CD14-positive monocyte (primary cell): ENCODE measurements at regions not wholly inside any gene's neighbourhood (a gene's known extent, or its start where the extent isn't known, plus 50 kb on each side); places are given as distances from the start of the nearest gene placed in this dataset.

Experiments used
- DNase-seq, 3 donors: peaks; one replicate each; pipeline ENCODE4 v3.0.0-alpha.2; 2011 to 2022
- H2AFZ ChIP-seq: 2 replicates; pipeline ENCODE4 v1.6.0; 2012; ENCODE audit warnings: mild to moderate bottlenecking, low read depth, low read length, inconsistent platforms; ENCODE audit not compliant: insufficient read depth, poor library complexity, severe bottlenecking
- H3K27ac ChIP-seq, 2 donors: 1 replicate in 1 of 2; 2 replicates in 1 of 2; pipeline ENCODE4 v1.5.1; 2012 to 2013; ENCODE audit warnings: low read length in 2 of 2, control low read depth in 1 of 2, inconsistent platforms in 1 of 2, low read depth in 1 of 2, mild to moderate bottlenecking in 1 of 2
- H3K27me3 ChIP-seq, 2 donors: one replicate each; pipeline versions ENCODE4 v1.6.0 to v1.6.1; 2011 to 2013; ENCODE audit warnings: low read length in 2 of 2; ENCODE audit not compliant: control insufficient read depth in 2 of 2, insufficient read depth in 2 of 2
- H3K36me3 ChIP-seq, 2 donors: replicated peaks in 1 of 2; 1 replicate in 1 of 2; 2 replicates in 1 of 2; pipeline versions ENCODE4 v1.5.1 to v1.6.1; 2012 to 2013; ENCODE audit warnings: low read length in 2 of 2, control low read depth in 1 of 2, inconsistent platforms in 1 of 2, mild to moderate bottlenecking in 1 of 2; ENCODE audit not compliant: insufficient read depth in 2 of 2, control insufficient read depth in 1 of 2
- H3K4me1 ChIP-seq, 2 donors: 1 replicate in 1 of 2; 2 replicates in 1 of 2; pipeline versions ENCODE4 v1.5.1 to v1.6.1; 2012 to 2013; ENCODE audit warnings: low read length in 2 of 2, control low read depth in 1 of 2, inconsistent platforms in 1 of 2, mild to moderate bottlenecking in 1 of 2, moderate library complexity in 1 of 2; ENCODE audit not compliant: insufficient read depth in 2 of 2, control insufficient read depth in 1 of 2
- H3K4me2 ChIP-seq: replicated peaks from 2 replicates; pipeline ENCODE3; 2012; ENCODE audit warnings: low read length, moderate library complexity, mild to moderate bottlenecking; ENCODE audit not compliant: poor library complexity, severe bottlenecking; ENCODE audit errors: extremely low read depth
- H3K4me3 ChIP-seq, 3 experiments: fragments of 200-600 bp in 1 of 3; sonication (generic) in 1 of 3; replicated peaks in 1 of 3; 1 replicate in 2 of 3; 2 replicates in 1 of 3; pipeline ENCODE4 v1.5.1; 2011 to 2013; ENCODE audit warnings: low read length in 3 of 3, mild to moderate bottlenecking in 3 of 3, control low read depth in 2 of 3, low read depth in 2 of 3, inconsistent platforms in 1 of 3, moderate library complexity in 1 of 3
- H3K79me2 ChIP-seq: 2 replicates; pipeline ENCODE4 v1.6.0; 2012; ENCODE audit warnings: mild to moderate bottlenecking, control low read depth, inconsistent platforms, low read length, moderate library complexity; ENCODE audit not compliant: insufficient read depth
- H3K9ac ChIP-seq: 2 replicates; pipeline ENCODE4 v1.6.0; 2017; ENCODE audit warnings: low read length, mild to moderate bottlenecking; ENCODE audit not compliant: insufficient read depth, poor library complexity, severe bottlenecking
- H3K9me3 ChIP-seq, 2 donors: replicated peaks in 1 of 2; 1 replicate in 1 of 2; 2 replicates in 1 of 2; pipeline versions ENCODE4 v1.5.1 to v1.6.1; 2012 to 2013; ENCODE audit warnings: low read length in 2 of 2, control low read depth in 1 of 2; ENCODE audit not compliant: control insufficient read depth in 1 of 2, insufficient read depth in 1 of 2
- H4K20me1 ChIP-seq: 2 replicates; pipeline ENCODE4 v1.6.0; 2012; ENCODE audit warnings: mild to moderate bottlenecking, low read length, control low read depth, moderate library complexity; ENCODE audit not compliant: insufficient read depth
- H3K27ac Mint-ChIP-seq, 7 donors: one replicate each; pipeline ENCODE4 v1.8.0; 2020; ENCODE audit warnings: mild to moderate bottlenecking in 7 of 7, mixed read lengths in 7 of 7, moderate library complexity in 6 of 7, inconsistent platforms in 2 of 7
- H3K27me3 Mint-ChIP-seq, 3 donors: one replicate each; pipeline ENCODE4 v1.8.0; 2021 to 2022; ENCODE audit warnings: low read depth in 3 of 3, mild to moderate bottlenecking in 3 of 3, mixed read lengths in 3 of 3, moderate library complexity in 3 of 3, inconsistent platforms in 1 of 3
- H3K36me3 Mint-ChIP-seq, 2 donors: one replicate each; pipeline ENCODE4 v1.8.0; 2020; ENCODE audit warnings: mixed read lengths in 2 of 2, inconsistent platforms in 1 of 2, mild to moderate bottlenecking in 1 of 2
- H3K4me1 Mint-ChIP-seq: one replicate; pipeline ENCODE4 v1.8.0; 2020; ENCODE audit warnings: mild to moderate bottlenecking, mixed read lengths
- H3K4me3 Mint-ChIP-seq, 2 donors: one replicate each; pipeline ENCODE4 v1.8.0; 2020; ENCODE audit warnings: mild to moderate bottlenecking in 2 of 2, mixed read lengths in 2 of 2, moderate library complexity in 1 of 2
- H3K9me3 Mint-ChIP-seq, 7 donors: one replicate each; pipeline ENCODE4 v1.8.0; 2020 to 2022; ENCODE audit warnings: mixed read lengths in 7 of 7, mild to moderate bottlenecking in 6 of 7, moderate library complexity in 6 of 7, inconsistent platforms in 2 of 7
- WGBS: methylation state at CpG from one replicate; pipeline ENCODE4 v1.1.5; 2013; ENCODE audit warnings: missing lambda C conversion rate; ENCODE audit not compliant: insufficient coverage; 5-methylcytosine and 5-hydroxymethylcytosine counted together
- intact Hi-C, 2 donors: fragments of 100-400 bp; cut with micrococcal nuclease; formaldehyde crosslinking; loops; one replicate each; pipeline versions ENCODE4 v1.15.0 to v1.15.1; 2023
- TF ChIP-seq, protein P1 (sequence below): fragments of 200-600 bp; IDR thresholded peaks from one replicate; pipeline ENCODE4 v1.8.0; 2022; ENCODE audit warnings: antibody characterized with exemption, mild to moderate bottlenecking

DNA sequence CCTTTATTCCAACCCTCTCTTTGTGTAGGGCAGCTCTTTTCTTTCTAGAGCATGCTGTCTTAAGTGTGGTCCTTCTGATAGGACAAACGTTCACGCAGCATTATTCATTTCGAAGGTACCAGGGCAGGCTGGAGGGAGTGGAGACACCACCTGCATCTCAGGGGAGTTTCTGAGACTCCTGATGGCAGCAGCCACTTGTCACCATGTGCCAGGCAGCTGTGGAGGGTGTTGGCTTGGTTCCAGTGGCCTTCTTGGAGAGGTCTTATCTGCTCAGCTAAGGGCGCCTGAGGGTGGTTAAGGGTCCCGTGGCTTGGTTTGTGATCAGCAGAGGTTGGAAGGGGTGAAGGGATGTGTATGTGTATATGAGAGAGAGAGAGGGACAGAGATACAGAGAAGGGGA, 257.1 kb upstream of the EEF2KMT start:
- no peaks in the 10 kb centered on the region for H3K27me3 ChIP-seq
- H3K4me3 Mint-ChIP-seq = no peak overlapping the region
- no peak overlapping the region for H3K4me2 ChIP-seq
- intact Hi-C loops = no loop called here
- no peaks in the 10 kb centered on the region for H3K36me3 ChIP-seq
- no peaks in the 10 kb centered on the region for H4K20me1 ChIP-seq
- TF ChIP-seq, protein P1, sequence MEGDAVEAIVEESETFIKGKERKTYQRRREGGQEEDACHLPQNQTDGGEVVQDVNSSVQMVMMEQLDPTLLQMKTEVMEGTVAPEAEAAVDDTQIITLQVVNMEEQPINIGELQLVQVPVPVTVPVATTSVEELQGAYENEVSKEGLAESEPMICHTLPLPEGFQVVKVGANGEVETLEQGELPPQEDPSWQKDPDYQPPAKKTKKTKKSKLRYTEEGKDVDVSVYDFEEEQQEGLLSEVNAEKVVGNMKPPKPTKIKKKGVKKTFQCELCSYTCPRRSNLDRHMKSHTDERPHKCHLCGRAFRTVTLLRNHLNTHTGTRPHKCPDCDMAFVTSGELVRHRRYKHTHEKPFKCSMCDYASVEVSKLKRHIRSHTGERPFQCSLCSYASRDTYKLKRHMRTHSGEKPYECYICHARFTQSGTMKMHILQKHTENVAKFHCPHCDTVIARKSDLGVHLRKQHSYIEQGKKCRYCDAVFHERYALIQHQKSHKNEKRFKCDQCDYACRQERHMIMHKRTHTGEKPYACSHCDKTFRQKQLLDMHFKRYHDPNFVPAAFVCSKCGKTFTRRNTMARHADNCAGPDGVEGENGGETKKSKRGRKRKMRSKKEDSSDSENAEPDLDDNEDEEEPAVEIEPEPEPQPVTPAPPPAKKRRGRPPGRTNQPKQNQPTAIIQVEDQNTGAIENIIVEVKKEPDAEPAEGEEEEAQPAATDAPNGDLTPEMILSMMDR = no peak
- no peak overlapping the region for H2AFZ ChIP-seq
- H3K9ac ChIP-seq = no peak overlapping the region
- H3K9me3 Mint-ChIP-seq = peaks cover 0 to 3% (median 0%) of the 10 kb centered on the region in 7 donors
- H3K9me3 ChIP-seq = no peaks in the 10 kb centered on the region
- no peaks in the 10 kb centered on the region for H3K4me1 ChIP-seq
- H3K4me3 ChIP-seq = no peak overlapping the region
- no peaks in the 10 kb centered on the region for H3K4me1 Mint-ChIP-seq
- WGBS = 91% methylated on average over 4 of the region's 5 CpGs
- DNase-seq = no peak
- no peaks in the 10 kb centered on the region for H3K79me2 ChIP-seq
- peaks cover 0 to 5% (median 0%) of the 10 kb centered on the region in 3 donors for H3K27me3 Mint-ChIP-seq
- no peaks in the 10 kb centered on the region for H3K36me3 Mint-ChIP-seq
- no peak overlapping the region for H3K27ac Mint-ChIP-seq
- no peak overlapping the region for H3K27ac ChIP-seq

DNA sequence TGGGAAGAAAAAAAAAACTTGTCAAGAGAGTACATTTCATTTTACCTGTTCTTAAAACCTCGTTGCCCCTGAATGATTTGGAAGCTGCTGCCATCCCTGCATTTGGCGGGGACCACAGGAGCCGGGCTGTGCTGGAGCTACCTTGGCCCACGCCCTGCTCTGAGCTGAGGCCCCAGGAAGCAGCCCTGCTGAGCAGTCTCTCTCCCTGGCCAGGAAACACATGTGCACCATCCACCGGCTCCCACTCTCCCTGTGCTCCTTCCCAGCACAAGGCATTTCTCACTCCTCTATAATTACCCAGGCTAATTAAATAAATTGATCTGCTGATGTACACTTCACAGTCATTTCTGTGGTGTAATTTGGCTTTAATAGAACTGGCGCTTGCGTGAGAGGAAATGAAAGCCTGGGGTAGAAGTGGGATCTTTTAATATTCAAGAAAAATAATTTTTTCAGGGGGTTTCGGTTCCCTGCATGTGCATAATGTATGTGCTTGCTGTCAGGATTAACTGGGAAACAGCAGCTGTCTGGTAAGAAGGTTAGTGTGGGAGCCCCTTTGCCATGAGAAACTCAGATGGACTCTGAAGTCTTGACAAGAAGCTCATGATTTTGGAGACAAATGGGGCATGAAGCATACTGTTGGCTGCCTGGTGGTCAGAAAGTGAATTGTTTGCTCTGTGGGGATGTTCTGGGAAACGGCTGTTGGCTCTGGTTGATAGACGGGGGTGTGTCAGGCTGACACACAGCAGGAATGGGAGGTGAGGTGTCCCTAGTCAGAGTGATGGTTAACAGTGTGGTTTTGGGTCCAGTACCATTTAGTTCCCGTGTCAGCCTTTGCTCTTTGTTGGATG, 252.3 kb upstream of the EEF2KMT start:
- Histone ChIP-seq H2AFZ (no peak overlapping the region), H3K4me2 (no peak overlapping the region), H3K79me2 (no peaks in the 10 kb centered on the region), H3K4me1 (no peaks in the 10 kb centered on the region), H3K36me3 (no peaks in the 10 kb centered on the region), H3K4me3 (no peak overlapping the region), H3K9ac (no peak overlapping the region), H3K9me3 (no peaks in the 10 kb centered on the region), H3K27ac (no peak overlapping the region), H3K27me3 (no peaks in the 10 kb centered on the region), H4K20me1 (no peaks in the 10 kb centered on the region)
- Mint-ChIP-seq H3K9me3 (peaks cover 0 to 4% (median 2%) of the 10 kb centered on the region in 7 donors), H3K36me3 (no peaks in the 10 kb centered on the region), H3K27me3 (peaks cover 0 to 7% (median 2%) of the 10 kb centered on the region in 3 donors), H3K4me3 (no peak overlapping the region), H3K27ac (no peak overlapping the region), H3K4me1 (no peaks in the 10 kb centered on the region)
- TF ChIP-seq, protein P1 = no peak
- intact Hi-C loops = no loop called here
- DNase-seq = no peak
- WGBS = 60% methylated on average over 8 of the region's 11 CpGs
